Epithelial cell of prostate (primary cell): ENCODE measurements at regions not wholly inside any gene's neighbourhood (a gene's known extent, or its start where the extent isn't known, plus 50 kb on each side); places are given as distances from the start of the nearest gene placed in this dataset.

ENCODE experiments used
- DNase-seq: peaks from one replicate; pipeline ENCODE4 v3.0.0-alpha.2; 2011; ENCODE audit warnings: low read depth, low spot score
- H3K27ac ChIP-seq: fragments of 450-650 bp; 2 replicates; pipeline ENCODE4 v1.5.1; 2017; ENCODE audit warnings: mild to moderate bottlenecking

- DNase-seq, result no peak
- no peak overlapping the region for H3K27ac ChIP-seq
These were observed 540.8 kb downstream of the PRELID2 start for GRCh38 chr5:145294331-145294730.

- H3K27ac ChIP-seq, result no peak overlapping the region
- peak; percentile 8 for DNase-seq
These were observed 541.4 kb downstream of the PRELID2 start for GRCh38 chr5:145293716-145294115.

GRCh38 chr5:145292278-145292677, 542.9 kb downstream of the PRELID2 start:
- no peak overlapping the region for H3K27ac ChIP-seq
- DNase-seq, result no peak

DNA sequence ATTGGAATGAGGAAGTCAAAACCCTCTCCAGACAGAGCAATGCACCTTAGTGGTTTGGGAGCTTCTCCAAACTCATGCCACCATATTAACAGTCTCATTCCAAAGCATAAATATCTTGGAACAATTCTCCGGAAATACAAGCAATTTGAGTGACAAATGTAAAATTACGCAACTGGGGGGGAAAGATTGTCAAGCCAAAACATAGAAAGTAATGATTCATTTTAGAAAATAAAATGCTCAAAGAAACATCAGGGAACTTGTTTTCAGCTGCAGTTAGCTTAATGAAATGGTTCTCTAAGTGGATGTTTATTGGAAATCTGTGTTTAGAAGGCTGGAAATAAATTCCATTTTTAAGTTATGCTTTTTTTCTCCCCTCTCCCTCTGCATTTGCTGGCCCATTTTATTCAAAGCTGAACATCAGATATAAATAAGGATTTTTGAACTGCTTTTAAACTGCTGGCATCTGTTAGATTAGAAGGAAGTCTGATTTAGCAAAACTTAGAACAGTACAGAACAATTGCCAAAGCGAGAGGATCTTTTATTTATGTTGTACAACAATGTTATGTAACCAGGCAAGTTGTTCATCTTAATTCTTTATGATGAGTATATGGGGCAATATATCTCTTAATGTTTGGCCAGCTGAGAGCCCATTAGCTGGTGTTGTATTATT, 551.9 kb downstream of the PRELID2 start:
- H3K27ac ChIP-seq, result no peak overlapping the region
- no peak for DNase-seq

GRCh38 chr5:145280806-145281205, 554.3 kb downstream of the PRELID2 start:
- no peak overlapping the region for H3K27ac ChIP-seq
- no peak for DNase-seq

DNA sequence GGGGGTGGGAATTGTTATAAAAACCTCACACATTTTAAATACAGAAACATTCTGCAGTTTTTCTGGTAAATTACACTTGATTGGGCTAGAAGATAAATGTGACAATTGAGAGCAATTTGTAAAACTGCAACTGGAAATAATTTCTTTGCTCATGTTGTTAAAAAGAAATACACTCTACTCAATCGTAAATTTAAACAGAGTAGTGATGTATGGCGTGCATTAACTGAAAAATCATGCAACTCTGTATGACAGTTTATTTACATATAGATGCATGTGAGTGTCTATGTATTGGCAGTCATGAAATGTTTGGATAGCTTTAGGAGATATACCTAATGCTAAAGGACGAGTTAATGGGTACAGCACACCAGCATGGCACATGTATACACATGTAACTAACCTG, 554.9 kb downstream of the PRELID2 start:
- DNase-seq, result no peak
- H3K27ac ChIP-seq, result no peak overlapping the region

DNA sequence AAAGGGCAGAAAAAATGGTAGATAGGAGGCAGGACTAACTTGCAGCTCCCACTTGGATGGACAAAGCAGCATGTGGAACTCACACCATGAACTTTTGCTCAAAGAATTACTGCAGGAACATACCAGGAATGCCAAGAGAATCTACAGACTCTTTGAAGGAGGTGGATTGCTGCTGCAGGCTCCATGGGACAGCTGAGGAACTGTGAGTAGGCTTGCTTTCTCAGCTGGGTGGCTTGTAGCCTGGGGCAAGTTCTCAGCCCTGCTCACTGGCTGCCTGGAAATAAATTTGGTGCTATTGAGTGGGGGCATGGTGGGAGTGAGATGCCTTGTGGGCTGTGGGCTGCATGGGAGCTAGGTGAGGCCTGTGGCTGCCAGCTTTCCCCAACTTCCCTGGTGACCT, 574.5 kb downstream of the PRELID2 start:
- DNase-seq, result no peak
- H3K27ac ChIP-seq, result no peak overlapping the region

DNA sequence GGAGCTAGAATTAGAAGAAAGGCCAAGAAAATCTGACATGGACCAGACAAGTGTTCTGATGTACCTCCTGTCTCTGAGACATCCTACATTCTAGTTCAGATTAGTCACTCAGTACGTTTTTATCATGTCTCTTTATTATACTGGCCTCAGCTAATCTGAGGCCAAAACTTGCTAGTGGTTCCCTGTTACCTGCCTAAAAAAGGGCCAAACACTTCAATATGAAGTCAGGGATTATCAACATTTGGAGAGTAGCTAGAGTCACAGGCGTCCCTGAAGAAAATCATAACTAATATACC, 587.4 kb downstream of the PRELID2 start:
- peak overlapping the region; percentile 82 for H3K27ac ChIP-seq
- DNase-seq, result no peak

DNA sequence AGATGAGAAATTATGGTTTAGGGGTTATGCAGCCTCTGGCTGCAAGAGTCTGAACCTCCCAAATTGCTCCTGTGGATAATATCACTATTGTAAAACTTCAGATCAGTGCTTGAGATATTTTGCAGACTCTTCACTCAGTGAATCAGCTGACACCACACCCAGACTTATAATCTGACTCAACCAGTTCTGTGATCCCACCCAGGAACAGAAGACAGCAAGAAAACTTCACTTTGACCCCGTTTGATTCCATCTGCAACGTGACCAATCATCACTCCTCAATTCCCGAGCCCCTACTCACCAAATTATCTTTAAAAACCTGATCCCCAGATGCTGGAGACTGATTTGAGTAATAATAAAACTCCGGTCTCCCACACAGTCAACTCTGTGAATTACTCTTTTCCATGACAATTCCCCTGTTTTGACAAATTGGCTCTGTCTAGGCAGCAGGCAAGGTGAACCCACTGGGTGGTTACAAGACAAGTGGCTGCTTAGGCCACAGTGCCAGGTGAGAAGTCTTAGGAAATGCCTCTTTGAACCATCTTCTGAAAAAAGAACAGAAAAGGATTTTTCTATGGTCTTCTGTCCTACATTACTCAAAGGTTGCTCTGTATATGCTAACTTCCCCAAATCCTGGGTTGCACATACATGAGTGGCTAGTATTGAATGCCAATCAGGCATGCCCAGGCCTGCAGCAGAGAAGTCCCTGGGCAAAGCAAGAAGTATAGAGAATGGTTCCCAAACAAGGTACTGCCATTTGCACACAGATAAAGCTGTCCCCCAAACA, 588.0 kb downstream of the PRELID2 start:
- H3K27ac ChIP-seq, result peak overlapping the region; percentile 82
- peak; percentile 33 for DNase-seq

DNA sequence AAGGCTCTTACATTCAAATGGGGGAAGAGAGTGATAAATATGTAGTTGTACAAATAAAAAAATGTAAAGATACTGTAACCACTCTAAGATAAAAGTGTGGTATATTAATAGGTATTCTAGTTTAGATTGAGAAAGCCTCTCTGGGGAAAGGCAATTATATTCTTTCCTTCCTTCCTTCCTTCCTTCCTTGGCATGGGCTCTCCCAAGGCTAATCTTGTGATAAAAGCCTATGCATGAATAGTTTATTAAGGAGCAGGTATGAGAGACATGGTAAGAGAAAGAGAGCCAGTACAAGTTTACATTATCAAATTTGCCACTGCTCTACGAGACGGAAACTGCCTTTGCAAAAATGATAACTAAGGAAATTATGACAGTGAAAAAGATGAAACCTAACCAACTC, 588.8 kb downstream of the PRELID2 start:
- no peak for DNase-seq
- peak overlapping the region; percentile 82 for H3K27ac ChIP-seq

- no peak overlapping the region for H3K27ac ChIP-seq
- no peak for DNase-seq
These were observed 589.8 kb downstream of the PRELID2 start for GRCh38 chr5:145245354-145245753.

DNA sequence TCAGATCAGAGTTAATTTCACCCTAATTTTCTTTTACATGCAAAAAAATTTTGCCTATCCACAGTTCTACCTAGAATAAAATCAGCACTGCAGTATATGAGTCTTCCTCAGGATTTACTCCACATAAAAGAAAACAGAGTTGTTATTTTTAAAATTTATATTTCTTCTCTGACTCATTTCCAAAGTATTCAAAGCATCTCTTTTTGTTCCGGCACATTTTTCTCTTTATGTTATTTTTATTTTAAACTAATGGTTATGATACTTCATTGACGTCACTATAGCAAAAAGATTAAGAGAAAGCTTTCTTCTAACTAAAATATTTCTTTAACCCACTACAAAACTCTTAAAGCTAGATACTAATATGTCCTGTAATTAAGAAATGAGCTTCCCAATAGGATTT, 590.4 kb downstream of the PRELID2 start:
- DNase-seq, result no peak
- no peak overlapping the region for H3K27ac ChIP-seq

- DNase-seq, result no peak
- H3K27ac ChIP-seq, result no peak overlapping the region
These were observed 590.9 kb downstream of the PRELID2 start for GRCh38 chr5:145244251-145244650.

DNA sequence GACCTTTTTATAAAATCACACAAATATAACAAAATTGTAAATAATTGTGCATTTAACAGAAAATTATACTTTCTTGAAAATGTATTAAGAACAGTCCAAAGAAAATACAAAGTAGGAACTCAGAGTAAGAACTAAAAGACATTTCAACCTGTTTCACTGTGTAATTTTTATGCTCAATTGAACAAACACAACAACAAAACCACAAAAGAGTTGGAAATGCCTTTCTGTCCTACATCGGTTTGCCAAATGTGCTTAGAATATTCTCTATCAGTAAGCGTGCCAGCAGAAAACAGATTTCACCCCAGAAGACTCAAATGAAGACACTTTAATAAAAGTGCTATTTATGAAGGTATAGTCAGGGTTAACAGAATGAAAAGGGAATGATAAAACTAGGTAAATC, 592.1 kb downstream of the PRELID2 start:
- DNase-seq, result no peak

DNA sequence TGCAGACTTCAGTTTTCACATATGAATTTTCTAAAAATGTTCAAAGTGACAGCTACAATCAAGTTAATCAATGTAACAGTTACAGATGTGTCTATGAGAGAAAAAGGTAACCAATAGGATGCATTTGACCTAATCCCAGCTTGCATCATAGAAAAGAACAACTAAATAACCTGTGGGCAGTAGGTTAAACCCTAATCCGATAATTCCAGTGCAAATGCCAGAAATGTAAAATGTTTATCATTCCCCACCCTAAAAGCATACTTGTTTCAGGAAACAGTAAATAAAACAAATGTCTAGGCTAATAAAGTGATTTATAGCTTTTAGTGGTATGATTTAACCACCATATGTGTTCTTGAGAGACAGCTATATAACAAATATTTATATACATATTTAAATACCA, 592.6 kb downstream of the PRELID2 start:
- no peak overlapping the region for H3K27ac ChIP-seq
- DNase-seq, result no peak

More for the DNA sequence above, 592.1 kb downstream of the PRELID2 start:
- H3K27ac ChIP-seq, result no peak overlapping the region

GRCh38 chr5:145237843-145238242, 597.3 kb downstream of the PRELID2 start:
- no peak overlapping the region for H3K27ac ChIP-seq
- peak; percentile 14 for DNase-seq

DNA sequence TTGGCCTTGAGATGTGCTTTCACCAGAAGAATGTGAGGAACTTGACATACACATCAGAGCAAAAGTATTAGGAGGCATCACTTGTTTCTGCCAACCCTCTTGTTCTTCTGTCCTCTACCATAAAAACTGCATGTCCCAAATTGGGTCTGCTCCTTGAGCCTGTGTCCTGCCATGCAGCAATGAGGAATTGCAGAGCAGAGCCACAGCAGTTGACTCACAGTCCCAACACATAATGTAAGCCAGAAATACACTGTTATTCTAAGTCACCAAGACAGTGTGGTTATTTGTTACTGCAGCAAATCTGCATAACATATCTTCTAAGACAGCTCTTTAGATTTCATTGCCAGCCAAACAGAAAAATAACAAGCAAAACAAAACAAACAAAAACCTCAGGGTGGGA, 598.2 kb downstream of the PRELID2 start:
- no peak for DNase-seq
- H3K27ac ChIP-seq, result no peak overlapping the region

DNA sequence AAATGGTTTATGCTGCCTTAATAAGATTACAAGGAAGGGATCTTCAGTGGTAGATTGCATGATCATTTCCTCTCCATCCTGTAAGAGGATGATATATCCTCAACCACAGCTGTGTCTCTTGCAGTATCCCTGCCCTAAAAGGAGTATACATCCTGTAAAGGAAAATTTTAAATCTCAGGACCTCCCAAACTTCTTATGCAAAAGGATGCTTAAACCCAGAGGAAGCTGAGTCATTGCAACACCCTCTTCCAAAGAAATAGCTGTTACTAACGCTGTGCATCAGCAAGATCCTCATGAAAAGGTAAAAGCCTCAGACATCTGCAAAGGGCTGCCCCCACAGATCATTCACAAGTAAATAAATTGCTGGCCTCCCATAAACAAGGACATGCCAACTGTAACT, 599.0 kb downstream of the PRELID2 start:
- no peak overlapping the region for H3K27ac ChIP-seq
- no peak for DNase-seq

DNA sequence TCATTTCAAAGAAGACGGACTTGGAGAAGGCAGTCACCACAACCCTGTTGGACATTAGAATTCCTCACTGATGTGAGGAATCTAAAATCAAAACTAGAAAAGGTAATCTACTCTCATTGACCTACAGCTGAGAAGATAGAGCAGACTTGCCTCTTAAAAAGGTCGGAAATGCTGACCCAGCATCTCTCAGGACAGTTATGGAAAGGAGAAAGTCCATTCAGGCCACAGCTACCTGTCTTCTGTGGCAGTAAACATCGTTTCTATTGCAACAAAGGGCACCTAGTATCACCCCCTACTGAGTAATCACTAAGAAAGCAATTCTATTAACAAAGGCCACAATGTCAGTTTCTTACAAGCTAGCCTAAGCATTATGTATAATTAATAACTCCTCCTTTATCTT, 601.7 kb downstream of the PRELID2 start:
- DNase-seq, result no peak

DNA sequence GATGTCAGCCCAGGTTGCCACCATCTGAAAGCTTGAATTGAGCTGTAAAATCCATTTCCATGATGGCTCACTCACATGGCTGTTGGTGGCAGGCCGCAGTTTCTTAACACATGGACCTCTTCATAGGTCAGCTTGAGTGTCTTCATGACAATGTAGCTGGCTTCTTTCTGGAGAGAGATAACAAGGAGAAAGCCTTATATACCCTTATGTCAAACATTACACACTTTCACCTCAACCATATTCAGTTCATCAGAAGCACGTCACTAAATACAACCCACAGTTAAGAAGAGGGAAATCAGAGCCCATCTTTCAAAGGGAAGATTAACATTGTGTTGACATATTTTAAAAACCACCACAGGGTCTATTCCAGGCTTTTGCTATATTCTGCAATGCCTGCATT, 604.4 kb downstream of the PRELID2 start:
- no peak for DNase-seq
- no peak overlapping the region for H3K27ac ChIP-seq

More for the DNA sequence above, 601.7 kb downstream of the PRELID2 start:
- no peak overlapping the region for H3K27ac ChIP-seq

- H3K27ac ChIP-seq, result no peak overlapping the region
- DNase-seq, result no peak
These were observed 606.6 kb downstream of the PRELID2 start for GRCh38 chr5:145228564-145228963.

GRCh38 chr5:145227881-145228280, 607.3 kb downstream of the PRELID2 start:
- H3K27ac ChIP-seq, result no peak overlapping the region
- no peak for DNase-seq
